WTC11 (cell line): ENCODE measurements at regions not wholly inside any gene's neighbourhood (a gene's known extent, or its start where the extent isn't known, plus 50 kb on each side); places are given as distances from the start of the nearest gene placed in this dataset.

Source experiments
- CREM ChIP-seq: sonication (generic); formaldehyde crosslinking; IDR thresholded peaks from 2 replicates; pipeline ENCODE4 v1.8.1; 2022; ENCODE audit warnings: mild to moderate bottlenecking, missing genetic modification reagents, moderate library complexity
- CTCF ChIP-seq: fragments of 200-600 bp; IDR thresholded peaks from 2 replicates; pipeline ENCODE4 v1.8.0; 2022; ENCODE audit warnings: antibody characterized with exemption
- KAT7 ChIP-seq: sonication (generic); formaldehyde crosslinking; IDR thresholded peaks from 2 replicates; pipeline ENCODE4 v1.8.1; 2023; ENCODE audit warnings: missing genetic modification reagents, mild to moderate bottlenecking, borderline replicate concordance
- SP1 ChIP-seq: sonication (generic); formaldehyde crosslinking; conservative IDR thresholded peaks from 2 replicates; pipeline ENCODE4 v1.8.1; 2022; ENCODE audit warnings: missing genetic modification reagents
- TF ChIP-seq, protein P1 (sequence below): sonication (generic); formaldehyde crosslinking; conservative IDR thresholded peaks from 2 replicates; pipeline ENCODE4 v1.8.1; 2022; ENCODE audit warnings: mild to moderate bottlenecking, missing genetic modification reagents
- TF ChIP-seq, protein P2 (sequence below): sonication (generic); formaldehyde crosslinking; IDR thresholded peaks from 2 replicates; pipeline ENCODE4 v1.8.0; 2022; ENCODE audit warnings: mild to moderate bottlenecking, missing genetic modification reagents

DNA sequence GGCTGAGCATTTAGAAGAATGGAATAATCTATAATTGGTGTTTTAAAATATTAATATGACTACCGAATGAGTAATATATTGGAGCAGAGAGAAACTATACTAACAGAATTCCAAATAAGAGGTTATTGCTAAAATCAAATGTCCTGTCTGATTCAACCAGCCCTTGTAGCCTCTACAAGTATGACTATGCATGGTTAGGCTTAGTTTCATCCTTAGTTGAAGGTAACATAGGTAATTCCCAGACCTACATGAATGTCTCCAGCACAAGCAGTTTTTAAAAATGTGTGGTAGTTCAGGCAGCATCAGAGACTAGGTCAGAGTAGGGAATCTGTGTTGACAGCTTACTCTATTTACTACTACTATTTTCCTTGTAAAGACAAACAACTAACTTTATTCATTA lies 51.7 kb upstream of the SLC27A6 start:
- no peak for TF ChIP-seq CREM (CRISPR knock-in tag)
- no peak for TF ChIP-seq CTCF
- TF ChIP-seq SP1 (CRISPR knock-in tag): no peak
- no peak for TF ChIP-seq KAT7 (CRISPR knock-in tag)
- TF ChIP-seq, protein P1, sequence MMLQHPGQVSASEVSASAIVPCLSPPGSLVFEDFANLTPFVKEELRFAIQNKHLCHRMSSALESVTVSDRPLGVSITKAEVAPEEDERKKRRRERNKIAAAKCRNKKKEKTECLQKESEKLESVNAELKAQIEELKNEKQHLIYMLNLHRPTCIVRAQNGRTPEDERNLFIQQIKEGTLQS: no peak
- TF ChIP-seq, protein P2, sequence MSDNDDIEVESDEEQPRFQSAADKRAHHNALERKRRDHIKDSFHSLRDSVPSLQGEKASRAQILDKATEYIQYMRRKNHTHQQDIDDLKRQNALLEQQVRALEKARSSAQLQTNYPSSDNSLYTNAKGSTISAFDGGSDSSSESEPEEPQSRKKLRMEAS (CRISPR knock-in tag): no peak
